Peyer's patch (tissue), 4 donors: ENCODE measurements at regions not wholly inside any gene's neighbourhood (a gene's known extent, or its start where the extent isn't known, plus 50 kb on each side); places are given as distances from the start of the nearest gene placed in this dataset.

Experiments
- DNase-seq, 3 donors: peaks; one replicate each; pipeline ENCODE4 v3.0.0-alpha.2; 2017 to 2019
- H3K27ac ChIP-seq, 4 donors: fragments of 200-600 bp; sonication (generic); one replicate each; pipeline ENCODE4 v1.5.1; 2016 to 2019
- H3K27me3 ChIP-seq, 2 donors: fragments of 200-600 bp; sonication (generic); one replicate each; pipeline ENCODE4 v1.5.1; 2019
- H3K36me3 ChIP-seq, 3 donors: fragments of 200-600 bp; sonication (generic); one replicate each; pipeline ENCODE4 v1.5.1; 2016 to 2019
- H3K4me1 ChIP-seq, 4 donors: fragments of 200-600 bp; sonication (generic); one replicate each; pipeline ENCODE4 v1.5.1; 2016 to 2019
- H3K4me3 ChIP-seq, 4 donors: fragments of 200-600 bp; sonication (generic); 1 replicate in 3 of 4; 2 replicates in 1 of 4; pipeline ENCODE4 v1.5.1; 2016 to 2019; ENCODE audit warnings: mild to moderate bottlenecking in 1 of 4
- H3K9me3 ChIP-seq, 4 donors: fragments of 200-600 bp; sonication (generic); one replicate each; pipeline ENCODE4 v1.5.1; 2016 to 2019; ENCODE audit warnings: mild to moderate bottlenecking in 1 of 4
- POLR2A ChIP-seq, 2 donors: fragments of 450-650 bp; IDR thresholded peaks; one replicate each; pipeline ENCODE4 v1.5.1; 2017; ENCODE audit warnings: antibody characterized with exemption in 2 of 2, mild to moderate bottlenecking in 2 of 2, moderate library complexity in 2 of 2
- TF ChIP-seq, protein P1 (sequence below), 6 experiments: fragments of 450-650 bp in 4 of 6; fragments of 200-600 bp in 2 of 6; sonication (generic) in 1 of 6; IDR thresholded peaks; one replicate each; pipeline ENCODE4 v1.5.1; 2017 to 2019; ENCODE audit warnings: antibody characterized with exemption in 6 of 6, mild to moderate bottlenecking in 3 of 6, moderate library complexity in 1 of 6

DNA sequence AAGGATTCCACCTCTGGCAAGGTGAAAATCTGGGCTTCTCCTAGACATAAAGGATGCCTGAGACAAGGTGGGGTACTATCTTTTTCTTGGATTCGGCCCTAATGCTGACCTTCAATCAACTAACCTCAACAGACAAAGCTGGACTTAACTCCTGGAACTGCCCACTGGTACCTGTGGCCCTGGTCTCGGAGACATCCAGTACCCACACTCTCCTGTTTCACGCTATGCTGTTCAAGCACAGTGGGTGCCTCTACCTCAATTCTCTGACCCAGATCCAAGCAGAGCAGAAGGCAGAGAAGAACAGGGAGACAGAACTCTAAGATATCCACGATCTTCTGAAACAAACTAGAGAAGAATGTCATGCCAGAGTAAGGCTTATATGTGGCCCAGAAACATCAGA lies 189.8 kb upstream of the FOXQ1 start:
- Histone ChIP-seq H3K4me3 (no peak overlapping the region), H3K27me3 (no peaks in the 10 kb centered on the region), H3K9me3 (no peaks in the 10 kb centered on the region), H3K36me3 (no peaks in the 10 kb centered on the region), H3K4me1 (no peaks in the 10 kb centered on the region), H3K27ac (no peak overlapping the region)
- TF ChIP-seq, protein P1, sequence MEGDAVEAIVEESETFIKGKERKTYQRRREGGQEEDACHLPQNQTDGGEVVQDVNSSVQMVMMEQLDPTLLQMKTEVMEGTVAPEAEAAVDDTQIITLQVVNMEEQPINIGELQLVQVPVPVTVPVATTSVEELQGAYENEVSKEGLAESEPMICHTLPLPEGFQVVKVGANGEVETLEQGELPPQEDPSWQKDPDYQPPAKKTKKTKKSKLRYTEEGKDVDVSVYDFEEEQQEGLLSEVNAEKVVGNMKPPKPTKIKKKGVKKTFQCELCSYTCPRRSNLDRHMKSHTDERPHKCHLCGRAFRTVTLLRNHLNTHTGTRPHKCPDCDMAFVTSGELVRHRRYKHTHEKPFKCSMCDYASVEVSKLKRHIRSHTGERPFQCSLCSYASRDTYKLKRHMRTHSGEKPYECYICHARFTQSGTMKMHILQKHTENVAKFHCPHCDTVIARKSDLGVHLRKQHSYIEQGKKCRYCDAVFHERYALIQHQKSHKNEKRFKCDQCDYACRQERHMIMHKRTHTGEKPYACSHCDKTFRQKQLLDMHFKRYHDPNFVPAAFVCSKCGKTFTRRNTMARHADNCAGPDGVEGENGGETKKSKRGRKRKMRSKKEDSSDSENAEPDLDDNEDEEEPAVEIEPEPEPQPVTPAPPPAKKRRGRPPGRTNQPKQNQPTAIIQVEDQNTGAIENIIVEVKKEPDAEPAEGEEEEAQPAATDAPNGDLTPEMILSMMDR (IDR thresholded peaks at IDR 0.05), result no peak
- no peak for TF ChIP-seq POLR2A (IDR thresholded peaks at IDR 0.05)
- DNase-seq, result no peak

GRCh38 chr6:1118287-1118647 lies 193.6 kb upstream of the FOXQ1 start:
- no peak overlapping the region for H3K4me3 ChIP-seq
- no peak for DNase-seq
- no peaks in the 10 kb centered on the region for H3K9me3 ChIP-seq
- no peak for TF ChIP-seq POLR2A (IDR thresholded peaks at IDR 0.05)
- TF ChIP-seq, protein P1 (IDR thresholded peaks at IDR 0.05), result no peak
- no peak overlapping the region for H3K27ac ChIP-seq
- no peaks in the 10 kb centered on the region for H3K27me3 ChIP-seq
- H3K36me3 ChIP-seq, result no peaks in the 10 kb centered on the region
- H3K4me1 ChIP-seq, result no peaks in the 10 kb centered on the region

GRCh38 chr6:1117530-1118286 lies 194.2 kb upstream of the FOXQ1 start:
- no peak for DNase-seq
- TF ChIP-seq, protein P1 (IDR thresholded peaks at IDR 0.05), result no peak
- no peak for TF ChIP-seq POLR2A (IDR thresholded peaks at IDR 0.05)
- Histone ChIP-seq H3K9me3 (no peaks in the 10 kb centered on the region), H3K27me3 (no peaks in the 10 kb centered on the region), H3K4me3 (no peak overlapping the region), H3K36me3 (no peaks in the 10 kb centered on the region), H3K27ac (no peak overlapping the region), H3K4me1 (no peaks in the 10 kb centered on the region)

- Histone ChIP-seq H3K4me3 (no peak overlapping the region), H3K36me3 (no peaks in the 10 kb centered on the region), H3K4me1 (no peaks in the 10 kb centered on the region), H3K9me3 (no peaks in the 10 kb centered on the region), H3K27ac (no peak overlapping the region), H3K27me3 (no peaks in the 10 kb centered on the region)
- DNase-seq, result no peak
- TF ChIP-seq, protein P1 (IDR thresholded peaks at IDR 0.05), result no peak
- no peak for TF ChIP-seq POLR2A (IDR thresholded peaks at IDR 0.05)
These were observed 195.7 kb upstream of the FOXQ1 start for GRCh38 chr6:1116149-1116548.

DNA sequence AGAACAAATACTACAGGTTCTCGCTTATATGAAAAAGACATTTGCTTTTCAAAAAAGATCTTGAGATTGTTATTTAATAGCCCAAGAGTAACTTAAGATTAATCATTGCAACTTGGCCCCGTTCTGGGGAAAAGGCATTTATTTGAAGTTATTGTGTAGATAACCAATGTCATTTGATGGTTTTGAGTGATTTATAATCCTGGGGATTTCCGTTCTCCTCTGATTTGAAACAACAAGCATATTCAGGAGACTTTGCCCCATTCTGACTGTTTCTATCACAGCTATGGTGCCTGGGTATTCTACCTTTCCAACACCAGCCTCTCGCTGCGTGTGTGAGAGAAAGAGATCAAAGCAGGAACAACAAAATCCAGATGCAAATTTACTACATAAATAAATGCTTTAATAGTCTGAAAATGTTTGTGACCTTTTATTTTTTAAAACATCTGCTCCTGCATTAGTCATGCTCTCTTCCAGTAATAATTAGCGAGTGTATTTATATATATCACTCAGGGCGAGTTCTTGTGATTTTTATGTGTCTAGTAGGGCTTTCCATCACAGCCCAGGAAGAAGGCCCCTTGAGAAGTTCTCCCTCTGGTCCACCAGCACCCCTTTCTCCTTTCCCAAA lies 197.9 kb upstream of the FOXQ1 start:
- no peaks in the 10 kb centered on the region for H3K9me3 ChIP-seq
- H3K4me3 ChIP-seq, result no peak overlapping the region
- no peaks in the 10 kb centered on the region for H3K4me1 ChIP-seq
- H3K36me3 ChIP-seq, result no peaks in the 10 kb centered on the region
- H3K27ac ChIP-seq, result no peak overlapping the region
- DNase-seq, result no peak
- TF ChIP-seq, protein P1 (IDR thresholded peaks at IDR 0.05), result no peak
- TF ChIP-seq POLR2A (IDR thresholded peaks at IDR 0.05), result no peak
- no peaks in the 10 kb centered on the region for H3K27me3 ChIP-seq
